ENCODE measurements at regions not wholly inside any gene's neighbourhood (a gene's known extent, or its start where the extent isn't known, plus 50 kb on each side); places are given as distances from the start of the nearest gene placed in this dataset.

DNA sequence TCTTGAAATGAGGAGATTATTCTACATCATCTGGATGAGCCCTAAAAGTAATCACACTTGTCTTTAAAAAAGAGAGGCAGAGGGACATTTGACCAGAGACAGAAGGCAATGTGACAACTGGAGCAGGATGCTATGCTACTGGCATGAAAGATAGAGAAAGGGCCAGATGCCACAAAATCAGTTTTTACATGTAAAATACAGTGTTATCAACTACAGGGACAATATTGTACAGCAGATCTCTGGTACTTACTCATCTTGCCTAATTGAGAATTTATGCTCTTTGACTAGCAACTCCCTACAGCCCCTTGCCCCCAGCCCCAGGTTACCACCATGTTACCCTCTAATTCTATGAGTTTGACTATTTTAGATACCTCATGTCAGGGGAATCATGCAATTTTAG, 633.4 kb downstream of the LTN1 start:
- TF ChIP-seq NFIC (IDR thresholded peaks at IDR 0.05), result no peak
- no peak for TF ChIP-seq ZBTB7A (IDR thresholded peaks at IDR 0.05; ENCODE audit: low read depth)
- no peak for TF ChIP-seq YY1 (IDR thresholded peaks at IDR 0.05; ENCODE audit: low read depth)
- TF ChIP-seq TAF1 (IDR thresholded peaks at IDR 0.05; ENCODE audit: low read depth), result no peak
- TF ChIP-seq EGR1 (IDR thresholded peaks at IDR 0.05), result no peak
- TF ChIP-seq, protein P1, sequence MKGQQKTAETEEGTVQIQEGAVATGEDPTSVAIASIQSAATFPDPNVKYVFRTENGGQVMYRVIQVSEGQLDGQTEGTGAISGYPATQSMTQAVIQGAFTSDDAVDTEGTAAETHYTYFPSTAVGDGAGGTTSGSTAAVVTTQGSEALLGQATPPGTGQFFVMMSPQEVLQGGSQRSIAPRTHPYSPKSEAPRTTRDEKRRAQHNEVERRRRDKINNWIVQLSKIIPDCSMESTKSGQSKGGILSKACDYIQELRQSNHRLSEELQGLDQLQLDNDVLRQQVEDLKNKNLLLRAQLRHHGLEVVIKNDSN (IDR thresholded peaks at IDR 0.05), result no peak
- no peak for TF ChIP-seq CREB1 (IDR thresholded peaks at IDR 0.05; ENCODE audit: low read depth)
- no peak for TF ChIP-seq EP300 (IDR thresholded peaks at IDR 0.05; ENCODE audit: borderline replicate concordance)
- TF ChIP-seq, protein P2, sequence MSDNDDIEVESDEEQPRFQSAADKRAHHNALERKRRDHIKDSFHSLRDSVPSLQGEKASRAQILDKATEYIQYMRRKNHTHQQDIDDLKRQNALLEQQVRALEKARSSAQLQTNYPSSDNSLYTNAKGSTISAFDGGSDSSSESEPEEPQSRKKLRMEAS (IDR thresholded peaks at IDR 0.05), result no peak
- no peak for TF ChIP-seq TCF12 (IDR thresholded peaks at IDR 0.05; ENCODE audit: low read depth)
- TF ChIP-seq, protein P3, sequence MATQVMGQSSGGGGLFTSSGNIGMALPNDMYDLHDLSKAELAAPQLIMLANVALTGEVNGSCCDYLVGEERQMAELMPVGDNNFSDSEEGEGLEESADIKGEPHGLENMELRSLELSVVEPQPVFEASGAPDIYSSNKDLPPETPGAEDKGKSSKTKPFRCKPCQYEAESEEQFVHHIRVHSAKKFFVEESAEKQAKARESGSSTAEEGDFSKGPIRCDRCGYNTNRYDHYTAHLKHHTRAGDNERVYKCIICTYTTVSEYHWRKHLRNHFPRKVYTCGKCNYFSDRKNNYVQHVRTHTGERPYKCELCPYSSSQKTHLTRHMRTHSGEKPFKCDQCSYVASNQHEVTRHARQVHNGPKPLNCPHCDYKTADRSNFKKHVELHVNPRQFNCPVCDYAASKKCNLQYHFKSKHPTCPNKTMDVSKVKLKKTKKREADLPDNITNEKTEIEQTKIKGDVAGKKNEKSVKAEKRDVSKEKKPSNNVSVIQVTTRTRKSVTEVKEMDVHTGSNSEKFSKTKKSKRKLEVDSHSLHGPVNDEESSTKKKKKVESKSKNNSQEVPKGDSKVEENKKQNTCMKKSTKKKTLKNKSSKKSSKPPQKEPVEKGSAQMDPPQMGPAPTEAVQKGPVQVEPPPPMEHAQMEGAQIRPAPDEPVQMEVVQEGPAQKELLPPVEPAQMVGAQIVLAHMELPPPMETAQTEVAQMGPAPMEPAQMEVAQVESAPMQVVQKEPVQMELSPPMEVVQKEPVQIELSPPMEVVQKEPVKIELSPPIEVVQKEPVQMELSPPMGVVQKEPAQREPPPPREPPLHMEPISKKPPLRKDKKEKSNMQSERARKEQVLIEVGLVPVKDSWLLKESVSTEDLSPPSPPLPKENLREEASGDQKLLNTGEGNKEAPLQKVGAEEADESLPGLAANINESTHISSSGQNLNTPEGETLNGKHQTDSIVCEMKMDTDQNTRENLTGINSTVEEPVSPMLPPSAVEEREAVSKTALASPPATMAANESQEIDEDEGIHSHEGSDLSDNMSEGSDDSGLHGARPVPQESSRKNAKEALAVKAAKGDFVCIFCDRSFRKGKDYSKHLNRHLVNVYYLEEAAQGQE (IDR thresholded peaks at IDR 0.05; ENCODE audit: low read depth), result no peak
- no peak for TF ChIP-seq RAD21 (IDR thresholded peaks at IDR 0.05; ENCODE audit: low read depth)
- no peak for TF ChIP-seq CEBPB (IDR thresholded peaks at IDR 0.05)
- no peak for TF ChIP-seq TEAD4 (IDR thresholded peaks at IDR 0.05)
- TF ChIP-seq FOXM1 (IDR thresholded peaks at IDR 0.05; ENCODE audit: borderline replicate concordance, low read depth), result no peak

DNA sequence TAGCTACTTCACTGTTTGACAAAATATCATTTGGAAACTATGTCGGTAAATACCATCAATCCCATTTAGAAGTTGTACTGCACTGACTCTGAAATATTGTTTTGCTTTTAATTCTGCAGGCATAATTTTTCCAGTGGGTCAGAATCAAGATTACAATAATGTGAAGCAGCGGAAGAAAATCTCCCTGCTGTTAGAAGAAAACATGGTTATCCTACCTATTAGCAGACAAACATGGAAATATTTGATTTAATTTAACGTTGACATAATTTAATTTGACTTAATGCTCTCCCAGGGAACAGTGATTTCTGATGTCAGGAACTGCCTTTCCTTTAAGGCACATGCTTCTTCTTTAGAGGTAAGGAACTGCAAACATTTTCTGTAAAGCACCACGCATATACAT, 634.0 kb downstream of the LTN1 start:
- TF ChIP-seq YY1 (IDR thresholded peaks at IDR 0.05; ENCODE audit: low read depth), result no peak
- no peak for TF ChIP-seq CEBPB (IDR thresholded peaks at IDR 0.05)
- TF ChIP-seq EGR1 (IDR thresholded peaks at IDR 0.05), result no peak
- no peak for TF ChIP-seq RAD21 (IDR thresholded peaks at IDR 0.05; ENCODE audit: low read depth)
- no peak for TF ChIP-seq ZBTB7A (IDR thresholded peaks at IDR 0.05; ENCODE audit: low read depth)
- no peak for TF ChIP-seq TCF12 (IDR thresholded peaks at IDR 0.05; ENCODE audit: low read depth)
- no peak for TF ChIP-seq FOXM1 (IDR thresholded peaks at IDR 0.05; ENCODE audit: borderline replicate concordance, low read depth)
- TF ChIP-seq, protein P3 (IDR thresholded peaks at IDR 0.05; ENCODE audit: low read depth), result no peak
- TF ChIP-seq NFIC (IDR thresholded peaks at IDR 0.05), result no peak
- TF ChIP-seq, protein P2 (IDR thresholded peaks at IDR 0.05), result no peak
- TF ChIP-seq TAF1 (IDR thresholded peaks at IDR 0.05; ENCODE audit: low read depth), result no peak
- TF ChIP-seq, protein P1 (IDR thresholded peaks at IDR 0.05), result no peak
- TF ChIP-seq CREB1 (IDR thresholded peaks at IDR 0.05; ENCODE audit: low read depth), result no peak
- no peak for TF ChIP-seq TEAD4 (IDR thresholded peaks at IDR 0.05)
- TF ChIP-seq EP300 (IDR thresholded peaks at IDR 0.05; ENCODE audit: borderline replicate concordance), result no peak

DNA sequence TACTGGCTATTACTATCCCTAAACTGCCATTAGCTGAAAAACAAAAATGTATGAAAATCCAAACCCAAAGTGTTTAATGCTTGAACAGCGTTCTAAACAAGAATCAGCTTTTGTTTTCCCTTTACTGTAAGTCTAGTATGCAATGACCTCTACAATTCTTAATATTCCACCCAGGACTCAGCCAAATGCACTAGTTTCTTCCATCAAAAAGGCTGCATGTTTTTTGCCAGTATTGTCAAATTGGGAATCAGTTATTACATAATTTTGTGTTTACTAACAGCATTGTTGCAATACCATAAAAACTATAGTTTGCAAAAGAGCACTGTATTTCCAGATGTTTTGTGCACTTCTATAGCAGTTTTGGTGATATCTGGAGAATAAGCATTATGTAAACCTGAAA, 634.5 kb downstream of the LTN1 start:
- TF ChIP-seq CEBPB (IDR thresholded peaks at IDR 0.05) (no peak), EGR1 (IDR thresholded peaks at IDR 0.05) (no peak), CREB1 (IDR thresholded peaks at IDR 0.05; ENCODE audit: low read depth) (no peak), TEAD4 (IDR thresholded peaks at IDR 0.05) (no peak), ZBTB7A (IDR thresholded peaks at IDR 0.05; ENCODE audit: low read depth) (no peak)
- TF ChIP-seq, protein P3 (IDR thresholded peaks at IDR 0.05; ENCODE audit: low read depth), result no peak

DNA sequence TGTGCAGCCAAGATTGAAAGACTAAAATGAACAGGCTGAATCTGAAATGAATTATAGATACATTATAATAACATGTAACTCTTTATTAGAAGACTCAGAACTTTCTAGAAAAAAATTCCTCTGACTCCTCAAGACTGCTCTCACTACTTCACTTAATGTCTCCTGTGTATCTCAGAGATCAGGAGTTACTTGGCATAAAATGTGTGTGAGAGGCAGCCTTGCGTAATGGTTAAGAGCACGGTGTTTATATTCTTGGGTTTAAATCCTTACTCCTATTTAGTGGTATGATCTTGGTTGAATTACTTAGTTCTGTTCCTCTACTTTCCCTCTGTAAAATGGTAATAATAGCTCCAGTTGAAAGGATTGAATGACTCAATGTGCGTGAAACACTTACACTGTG, 634.9 kb downstream of the LTN1 start:
- TF ChIP-seq EP300 (IDR thresholded peaks at IDR 0.05; ENCODE audit: borderline replicate concordance) (no peak), RAD21 (IDR thresholded peaks at IDR 0.05; ENCODE audit: low read depth) (no peak), NFIC (IDR thresholded peaks at IDR 0.05) (no peak), TAF1 (IDR thresholded peaks at IDR 0.05; ENCODE audit: low read depth) (no peak), TCF12 (IDR thresholded peaks at IDR 0.05; ENCODE audit: low read depth) (no peak), CREB1 (IDR thresholded peaks at IDR 0.05; ENCODE audit: low read depth) (no peak)
- TF ChIP-seq, protein P1 (IDR thresholded peaks at IDR 0.05), result no peak

Measured in Ishikawa (cell line).